ENCODE measurements at regions not wholly inside any gene's neighbourhood (a gene's known extent, or its start where the extent isn't known, plus 50 kb on each side); places are given as distances from the start of the nearest gene placed in this dataset.

DNA sequence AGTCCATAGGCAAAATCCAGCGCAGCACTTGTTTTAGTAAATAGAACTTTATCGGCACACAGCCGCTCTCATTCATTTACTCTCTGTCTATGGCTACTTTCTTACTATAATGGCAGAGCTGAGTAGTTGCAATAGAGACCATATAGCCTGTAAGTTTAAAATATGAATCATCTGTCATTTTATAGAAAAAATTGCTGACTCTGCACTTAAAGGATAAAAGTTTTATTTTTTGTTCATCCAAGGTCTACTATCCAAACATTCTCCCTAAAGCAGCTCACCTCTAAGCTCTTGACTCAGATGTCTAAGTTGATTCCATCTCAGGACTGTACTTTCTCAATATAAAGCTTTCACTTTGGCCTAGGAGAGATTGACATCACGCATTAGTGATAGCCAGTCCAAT lies 825.7 kb downstream of the OLFM4 start:
- TF ChIP-seq, protein P1, sequence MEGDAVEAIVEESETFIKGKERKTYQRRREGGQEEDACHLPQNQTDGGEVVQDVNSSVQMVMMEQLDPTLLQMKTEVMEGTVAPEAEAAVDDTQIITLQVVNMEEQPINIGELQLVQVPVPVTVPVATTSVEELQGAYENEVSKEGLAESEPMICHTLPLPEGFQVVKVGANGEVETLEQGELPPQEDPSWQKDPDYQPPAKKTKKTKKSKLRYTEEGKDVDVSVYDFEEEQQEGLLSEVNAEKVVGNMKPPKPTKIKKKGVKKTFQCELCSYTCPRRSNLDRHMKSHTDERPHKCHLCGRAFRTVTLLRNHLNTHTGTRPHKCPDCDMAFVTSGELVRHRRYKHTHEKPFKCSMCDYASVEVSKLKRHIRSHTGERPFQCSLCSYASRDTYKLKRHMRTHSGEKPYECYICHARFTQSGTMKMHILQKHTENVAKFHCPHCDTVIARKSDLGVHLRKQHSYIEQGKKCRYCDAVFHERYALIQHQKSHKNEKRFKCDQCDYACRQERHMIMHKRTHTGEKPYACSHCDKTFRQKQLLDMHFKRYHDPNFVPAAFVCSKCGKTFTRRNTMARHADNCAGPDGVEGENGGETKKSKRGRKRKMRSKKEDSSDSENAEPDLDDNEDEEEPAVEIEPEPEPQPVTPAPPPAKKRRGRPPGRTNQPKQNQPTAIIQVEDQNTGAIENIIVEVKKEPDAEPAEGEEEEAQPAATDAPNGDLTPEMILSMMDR (IDR thresholded peaks at IDR 0.05), result no peak
- TF ChIP-seq EZH2 (IDR thresholded peaks at IDR 0.05), result no peak
